ENCODE measurements at regions not wholly inside any gene's neighbourhood (a gene's known extent, or its start where the extent isn't known, plus 50 kb on each side); places are given as distances from the start of the nearest gene placed in this dataset.

- TF ChIP-seq CTCF (IDR thresholded peaks at IDR 0.05) (no peak), POLR2A (IDR thresholded peaks at IDR 0.05) (no peak), POLR2AphosphoS5 (IDR thresholded peaks at IDR 0.05) (no peak)
These were observed 1285.9 kb upstream of the CELF4 start for GRCh38 chr18:38851526-38851925.
